H4 (cell line): ENCODE measurements at regions not wholly inside any gene's neighbourhood (a gene's known extent, or its start where the extent isn't known, plus 50 kb on each side); places are given as distances from the start of the nearest gene placed in this dataset.
"Not testable (repeated sequence)": the region's sequence is repeated elsewhere in the genome, so short reads cannot be mapped to it uniquely, and the experiment has no call there.

Experiments used
- DNase-seq: peaks from one replicate; pipeline ENCODE4 v3.0.0-alpha.2; 2015; ENCODE audit warnings: low spot score

DNA sequence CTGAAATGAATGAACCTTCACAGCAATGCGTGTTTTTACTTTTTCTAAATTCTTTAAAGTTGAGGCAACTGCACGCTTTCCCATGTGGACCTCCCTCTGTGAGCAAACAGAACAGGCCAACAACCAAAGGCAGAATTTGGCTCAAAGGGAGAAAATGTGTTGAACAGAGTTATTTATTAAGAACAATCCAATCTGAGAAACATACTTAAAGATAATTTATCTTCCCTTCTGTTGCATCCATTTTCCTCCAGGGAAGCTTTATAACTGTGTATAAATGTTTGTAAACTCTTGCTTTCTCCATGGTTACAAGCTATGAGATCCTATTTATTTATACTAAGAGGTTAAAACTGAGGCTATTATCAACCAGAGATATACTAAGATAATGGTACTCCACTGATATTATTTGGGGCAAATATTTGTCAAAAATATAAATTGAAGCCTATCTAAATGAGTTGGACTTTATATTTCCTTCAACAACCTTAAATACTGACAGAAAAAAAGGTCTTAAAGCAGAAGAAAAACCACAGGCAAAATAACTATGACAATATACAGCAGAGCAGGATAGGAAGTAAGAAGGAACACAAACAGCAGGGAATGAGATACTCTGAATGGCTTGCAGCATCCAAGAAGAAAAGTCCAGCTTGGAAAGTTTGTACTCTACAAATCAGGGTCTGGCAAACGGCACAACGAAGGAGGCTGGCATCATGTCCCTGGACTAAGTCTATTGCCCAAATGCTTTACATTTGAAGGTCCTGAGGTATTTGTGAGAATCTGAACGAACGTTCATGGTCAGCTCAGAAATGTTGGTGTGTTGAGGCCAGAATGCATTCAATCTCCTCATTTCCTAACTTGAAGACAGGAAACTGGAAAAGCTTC is 663.2 kb upstream of the INTU start:
- DNase-seq, result no peak

DNA sequence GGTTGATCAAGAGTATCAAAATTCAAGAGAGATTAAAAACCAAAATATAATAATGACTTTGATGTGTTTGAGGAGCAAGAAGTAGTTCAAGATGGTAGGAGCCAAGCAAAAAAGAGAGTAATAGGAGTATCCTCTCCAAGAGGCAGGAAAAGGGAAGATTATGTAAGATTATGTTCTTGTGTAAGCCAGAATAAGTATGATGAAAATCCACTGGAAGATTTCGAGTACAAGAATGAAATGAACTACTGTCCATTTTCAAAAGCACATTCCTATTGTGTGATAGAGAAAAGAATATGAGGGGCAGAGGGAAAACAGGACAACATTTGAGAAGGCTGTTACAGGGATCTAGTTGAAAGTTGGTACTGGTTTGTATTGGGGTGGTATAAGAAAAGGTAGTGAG is 659.6 kb upstream of the INTU start:
- no peak for DNase-seq

DNA sequence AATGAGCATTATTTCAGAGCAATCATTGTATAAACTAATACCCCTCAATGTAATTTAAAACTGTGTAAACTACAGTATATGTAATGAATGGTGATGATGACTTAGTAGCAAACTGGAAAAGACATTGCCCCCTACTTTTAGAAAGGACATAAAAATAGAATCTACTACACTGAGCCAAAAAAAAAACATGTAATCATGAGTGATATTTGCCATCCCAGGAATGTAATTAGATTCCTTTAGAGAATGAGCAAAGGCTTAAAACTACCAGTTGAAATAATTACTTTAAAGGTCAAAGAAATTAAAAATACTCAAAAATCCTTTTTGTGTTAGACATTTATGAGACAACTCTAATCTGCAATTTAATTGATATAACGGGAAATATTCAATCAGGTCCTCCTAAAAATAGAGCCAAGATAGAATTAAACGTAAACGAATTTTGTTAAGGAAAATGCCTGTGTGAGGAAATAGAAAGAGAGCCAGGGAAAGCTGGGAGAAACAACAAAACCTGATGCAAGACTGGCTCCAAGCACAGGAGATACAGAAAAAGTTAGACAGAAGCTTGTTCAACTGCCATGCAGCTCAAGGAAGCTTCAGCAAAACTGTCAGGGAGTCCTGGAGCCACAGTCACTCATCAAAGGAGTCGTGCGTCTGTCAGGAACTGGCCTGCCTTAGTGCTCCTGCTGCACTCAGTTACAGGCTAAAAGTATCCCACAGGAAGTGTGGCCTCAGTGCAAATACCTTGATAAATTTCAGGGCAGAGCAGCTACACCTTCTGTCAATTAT is 655.7 kb upstream of the INTU start:
- no peak for DNase-seq

DNA sequence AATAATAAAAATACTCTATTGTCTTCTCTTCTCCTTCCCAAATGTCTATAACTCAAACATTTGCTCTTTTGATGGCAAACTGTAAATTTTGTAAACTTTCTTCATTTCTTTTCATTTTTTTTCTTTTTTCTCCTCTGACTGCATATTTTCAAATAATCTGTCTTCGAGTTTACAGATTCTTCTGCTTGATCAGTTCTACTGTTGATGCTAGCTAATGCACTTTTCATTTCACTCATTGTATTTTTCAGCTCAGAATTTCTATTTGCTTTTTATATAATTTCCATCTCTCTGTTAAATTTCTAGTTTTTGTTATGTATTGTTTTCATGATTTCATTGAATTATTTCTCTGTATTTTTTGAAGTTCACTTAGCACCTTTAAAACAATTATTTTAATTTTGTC is 646.8 kb upstream of the INTU start:
- DNase-seq, result no peak

DNA sequence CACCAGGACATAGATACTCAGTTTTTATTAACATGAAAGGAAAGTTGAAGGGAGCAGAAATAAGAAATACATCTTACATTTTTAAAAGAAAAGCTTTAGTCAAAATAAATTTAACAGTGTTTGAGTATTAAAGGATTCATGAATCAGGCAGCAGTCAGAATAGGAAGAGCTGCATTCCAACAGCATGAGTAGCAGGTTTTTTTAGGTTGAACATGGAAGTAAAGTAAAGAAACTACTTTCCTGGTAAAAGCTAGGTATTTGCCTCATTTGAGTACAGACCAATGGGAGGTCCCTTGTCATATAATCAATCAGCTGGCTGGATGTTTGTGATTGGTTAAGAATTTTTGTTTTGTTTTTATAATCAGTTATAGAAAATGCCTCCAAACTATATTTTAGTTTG is 645.9 kb upstream of the INTU start:
- DNase-seq, result no peak

DNA sequence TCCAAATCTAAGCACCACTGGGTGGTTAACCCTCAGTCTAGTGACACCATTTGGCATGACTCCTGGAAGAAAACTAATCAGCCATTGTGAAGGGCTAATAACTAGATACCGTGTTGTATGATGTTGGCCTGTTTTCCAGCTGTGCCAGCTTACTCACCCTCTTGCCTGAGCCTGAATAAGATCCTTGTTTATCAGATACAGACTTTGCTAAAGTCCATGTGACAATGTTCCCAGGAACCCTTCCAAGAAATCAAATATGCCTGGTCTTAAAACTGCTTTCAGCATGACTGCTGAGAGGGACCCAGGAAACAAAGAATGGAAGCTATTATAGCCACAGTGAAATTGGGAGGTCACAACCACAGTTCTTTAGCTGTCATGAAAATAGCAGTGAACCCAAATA is 640.8 kb upstream of the INTU start:
- DNase-seq, result peak; percentile 62

DNA sequence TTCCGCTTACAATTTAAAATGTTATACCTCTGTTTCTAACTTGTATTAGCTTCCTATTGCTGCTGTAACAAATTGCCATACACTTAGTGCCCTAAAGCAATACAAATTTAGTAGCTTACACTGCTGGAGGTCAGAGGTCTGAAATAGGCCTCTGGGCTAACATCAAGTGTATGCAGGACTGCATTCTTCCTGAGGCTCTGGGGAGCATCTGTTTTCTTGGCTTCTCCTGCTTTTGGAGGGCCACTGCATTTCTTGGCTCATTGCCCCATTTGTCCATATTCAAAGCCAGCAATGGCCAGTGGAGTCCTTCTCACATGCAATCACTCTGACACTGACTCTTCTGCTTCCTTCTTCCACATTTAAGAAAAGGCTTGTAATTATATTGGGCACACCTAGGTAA is 639.8 kb upstream of the INTU start:
- DNase-seq, result no peak

DNA sequence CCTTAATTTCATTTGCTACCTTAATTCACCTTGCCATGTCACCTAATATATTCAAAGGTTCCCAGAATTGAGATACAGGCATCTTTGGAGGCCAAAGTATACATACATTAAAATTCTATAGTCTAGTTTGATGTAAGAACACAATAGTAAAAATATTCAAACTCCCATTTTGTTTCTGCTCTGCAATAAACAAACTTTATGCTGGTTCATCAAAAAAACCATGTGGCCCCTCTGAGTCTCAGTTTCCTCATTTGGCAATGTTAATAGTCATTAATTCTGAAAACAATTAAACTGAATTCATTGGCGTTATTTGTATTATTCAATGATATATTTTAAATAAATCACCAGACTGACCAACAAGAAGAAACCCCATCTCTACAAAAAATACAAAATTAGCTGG is 639.4 kb upstream of the INTU start:
- DNase-seq, result no peak

DNA sequence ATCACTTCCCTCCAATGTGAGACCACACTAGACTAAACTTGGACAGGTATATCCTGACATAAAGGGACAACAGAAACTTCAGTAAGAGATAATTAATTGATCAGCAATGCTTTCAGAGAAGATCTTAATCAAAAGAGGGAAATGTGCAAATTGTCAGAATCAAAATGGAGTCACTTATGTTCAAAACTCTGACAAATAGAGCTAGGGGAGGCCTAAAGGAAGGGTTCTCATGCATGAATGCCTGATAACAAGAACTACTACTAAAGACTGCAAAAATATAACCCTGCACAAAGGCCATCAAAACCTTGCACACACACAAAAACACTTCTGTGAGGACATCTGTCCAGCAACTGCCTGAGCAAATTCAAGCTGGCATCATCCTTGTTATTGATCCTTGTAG is 637.5 kb upstream of the INTU start:
- no peak for DNase-seq

DNA sequence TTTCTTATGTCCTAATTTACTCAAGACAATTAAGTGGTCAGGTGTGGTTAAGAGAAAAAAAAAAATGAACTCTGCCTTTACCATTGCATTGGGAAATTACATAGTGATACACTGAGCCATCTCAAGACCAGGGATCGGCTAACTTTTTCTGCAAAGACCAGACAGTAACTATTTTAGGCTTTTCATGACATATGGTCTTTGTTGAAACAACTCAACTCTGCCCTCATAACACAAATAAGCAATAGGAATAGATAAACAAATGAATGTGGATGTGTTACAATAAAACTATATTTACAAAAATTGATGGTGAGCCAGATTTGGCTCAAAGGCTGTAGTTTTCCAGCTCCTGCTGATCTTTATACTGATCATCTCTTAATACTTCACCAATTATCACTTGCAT is 632.6 kb upstream of the INTU start:
- DNase-seq, result no peak

DNA sequence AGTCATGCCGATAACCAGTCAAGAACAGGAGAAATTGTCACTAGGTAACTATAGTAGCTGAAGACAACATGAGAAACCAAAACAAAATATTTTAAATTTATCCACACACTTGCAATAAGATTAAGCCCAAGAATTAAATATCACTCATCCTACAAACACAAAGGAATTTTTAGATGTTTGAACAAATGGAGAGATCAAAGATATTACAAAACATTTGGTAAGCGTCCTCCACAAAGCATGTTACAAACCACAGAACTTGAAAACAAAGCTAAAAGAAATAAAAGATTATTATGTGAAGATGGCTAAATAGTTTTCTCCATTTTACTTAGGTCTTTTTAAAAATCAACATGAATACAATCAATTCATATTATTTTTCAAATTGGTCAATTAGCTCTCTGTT is 631.9 kb upstream of the INTU start:
- DNase-seq, result no peak

DNA sequence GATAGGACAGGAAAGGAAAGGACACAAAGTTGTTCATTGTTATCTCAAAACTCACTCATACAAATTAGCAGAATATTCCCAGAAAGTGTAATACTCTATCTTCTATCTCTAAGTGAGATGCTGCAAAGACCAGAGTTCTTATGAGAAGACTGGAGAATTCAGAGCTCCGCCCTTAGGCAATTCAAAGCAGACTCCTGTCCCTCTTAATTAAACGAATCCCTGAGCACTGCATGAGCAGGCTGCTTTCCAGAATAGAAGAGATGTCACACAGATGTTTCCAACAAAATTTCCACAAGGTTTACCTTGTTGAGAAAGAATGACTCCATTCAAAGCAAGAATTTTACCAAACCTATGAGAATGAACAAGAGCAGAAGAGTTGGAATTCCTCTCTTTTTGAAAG is 630.8 kb upstream of the INTU start:
- no peak for DNase-seq

DNA sequence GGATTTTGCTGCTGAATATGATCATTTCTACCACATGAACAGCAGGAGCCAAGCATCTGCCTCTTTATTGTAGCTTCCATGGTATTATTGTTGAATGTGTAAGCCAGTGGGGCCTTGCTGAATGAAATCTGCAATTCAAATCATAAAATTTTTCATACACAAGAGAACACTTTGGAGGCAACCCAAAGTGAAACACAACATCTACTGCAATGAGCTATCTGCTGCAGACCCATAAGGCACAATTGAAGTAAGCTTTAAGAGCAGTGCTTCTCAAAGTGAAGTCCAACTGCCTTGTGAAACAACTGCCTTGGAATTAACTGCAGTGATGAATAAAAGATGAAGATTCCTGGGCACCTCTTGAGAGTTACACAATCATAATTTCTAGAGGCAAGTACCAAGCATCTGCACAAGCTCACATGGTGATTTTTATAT is 626.3 kb upstream of the INTU start:
- no peak for DNase-seq

DNA sequence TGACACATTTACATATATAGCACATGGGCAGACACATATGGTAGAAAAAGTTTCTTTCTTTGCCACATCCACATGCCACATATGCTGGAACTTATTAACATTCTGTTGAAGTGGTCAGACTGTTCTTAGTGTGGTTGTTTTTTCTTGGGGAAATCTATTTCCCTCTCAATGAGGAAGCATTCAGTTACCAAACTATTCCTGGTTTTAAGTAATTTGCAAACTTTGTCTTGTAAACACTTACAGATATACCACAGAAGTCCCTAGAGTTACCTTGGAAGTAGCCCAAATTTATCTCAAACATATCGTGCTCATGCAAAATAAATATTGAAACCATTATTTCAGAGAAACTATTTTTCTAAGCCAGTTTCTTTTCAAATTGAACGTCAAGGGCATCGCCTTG is 625.5 kb upstream of the INTU start:
- DNase-seq, result no peak

DNA sequence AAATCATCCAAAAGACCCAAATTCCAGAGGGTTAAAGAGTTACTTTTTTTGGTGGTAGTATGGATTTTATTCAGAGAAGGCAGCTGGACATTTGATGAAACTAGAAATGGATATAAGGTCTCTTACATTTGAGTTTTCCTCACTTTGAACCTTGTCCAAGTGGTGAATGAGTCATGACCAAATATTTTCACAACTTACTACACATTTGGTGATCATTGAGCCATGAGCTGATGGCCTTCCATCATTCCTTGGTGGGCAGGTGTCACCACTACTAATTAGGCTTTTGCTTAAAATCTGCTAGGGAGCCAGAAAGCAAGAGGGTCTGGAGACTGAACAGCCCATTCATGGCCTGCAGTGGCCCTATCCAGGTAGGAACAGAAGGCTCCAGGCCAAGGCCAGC is 620.2 kb upstream of the INTU start:
- DNase-seq, result no peak

DNA sequence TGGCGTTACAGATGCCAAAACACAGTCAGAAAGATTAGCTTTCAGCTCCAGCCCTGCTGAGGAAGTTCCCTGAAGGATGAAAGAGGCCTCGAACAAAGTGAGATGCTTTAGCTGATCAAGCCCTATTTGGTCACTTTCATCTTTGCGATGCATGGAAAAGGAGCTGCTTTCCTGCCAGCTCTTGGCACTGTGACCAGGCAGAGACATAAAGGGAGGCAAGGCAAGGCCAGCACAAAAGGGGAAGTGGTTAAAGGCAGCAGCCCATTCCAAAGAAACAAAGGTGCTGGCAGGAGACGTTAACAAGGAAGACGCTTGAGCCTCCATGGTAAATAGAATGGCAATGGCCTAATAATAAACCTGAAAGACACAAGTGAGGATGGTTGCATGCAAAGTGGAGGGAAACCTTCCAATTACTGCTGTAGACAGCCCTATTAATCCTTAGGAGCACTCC is 617.1 kb upstream of the INTU start:
- no peak for DNase-seq

DNA sequence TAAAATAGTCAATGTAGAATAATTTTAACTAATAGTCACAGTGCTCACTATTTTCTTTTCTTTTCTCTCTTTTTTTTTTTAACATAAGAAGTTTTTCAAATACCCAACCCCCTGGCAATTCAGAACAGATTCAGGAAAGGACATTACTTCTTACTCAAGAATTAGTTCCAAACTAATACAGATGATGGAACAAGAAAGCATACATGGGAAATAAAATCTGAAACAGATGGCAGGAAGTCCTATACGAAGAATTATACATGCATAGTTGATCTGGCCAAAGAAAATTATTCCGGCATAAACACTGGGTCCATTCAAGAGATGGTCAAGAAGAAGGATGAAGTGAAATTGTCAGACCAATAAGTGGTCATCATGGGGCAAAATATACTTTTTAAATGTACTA is 614.4 kb upstream of the INTU start:
- DNase-seq, result no peak

DNA sequence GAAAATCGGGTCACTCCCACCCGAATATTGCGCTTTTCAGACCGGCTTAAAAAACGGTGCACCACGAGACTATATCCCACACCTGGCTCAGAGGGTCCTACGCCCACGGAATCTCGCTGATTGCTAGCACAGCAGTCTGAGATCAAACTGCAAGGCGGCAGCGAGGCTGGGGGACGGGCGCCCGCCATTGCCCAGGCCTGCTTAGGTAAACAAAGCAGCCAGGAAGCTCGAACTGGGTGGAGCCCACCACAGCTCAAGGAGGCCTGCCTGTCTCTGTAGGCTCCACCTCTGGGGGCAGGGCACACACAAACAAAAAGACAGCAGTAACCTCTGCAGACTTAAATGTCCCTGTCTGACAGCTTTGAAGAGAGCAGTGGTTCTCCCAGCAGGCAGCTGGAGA is 611.9 kb upstream of the INTU start:
- DNase-seq, result not testable (repeated sequence)

DNA sequence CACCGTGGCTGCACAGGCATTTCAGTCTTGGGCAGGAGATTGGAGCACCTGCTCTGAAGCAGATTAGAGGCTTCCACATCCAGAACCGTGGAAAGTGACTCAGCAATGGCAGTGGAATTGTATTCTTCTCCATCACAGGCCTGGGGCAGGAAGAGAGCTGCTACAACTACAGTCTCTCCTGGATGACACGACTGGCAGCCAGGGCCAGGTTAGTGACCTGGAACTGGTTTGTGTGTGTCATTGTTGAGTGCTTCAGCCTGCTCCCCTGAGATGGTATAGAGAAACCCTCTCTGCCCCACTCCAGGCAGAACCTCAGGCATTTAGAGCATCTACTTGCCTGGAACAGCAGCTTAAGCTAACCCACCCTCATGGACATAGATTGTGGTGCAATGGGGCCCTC is 596.5 kb upstream of the INTU start:
- DNase-seq, result no peak

DNA sequence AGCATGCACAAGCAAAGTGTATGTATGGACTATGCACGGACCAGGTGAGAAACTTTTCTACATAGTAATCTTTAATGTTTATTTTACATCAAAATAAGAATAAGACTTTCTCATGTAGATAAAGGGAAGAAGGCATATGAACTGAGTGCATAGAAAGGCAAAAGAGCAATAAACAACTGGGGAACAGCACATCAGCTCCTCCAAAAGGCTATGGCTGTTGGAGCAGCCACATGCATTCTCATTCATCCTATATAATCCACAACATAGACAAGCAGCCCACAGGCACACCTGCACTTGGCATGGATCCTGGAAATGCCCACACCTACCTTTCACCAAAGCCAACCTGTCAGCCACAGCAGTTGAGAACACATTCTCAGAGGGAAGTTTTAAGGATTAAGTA is 586.9 kb upstream of the INTU start:
- DNase-seq, result no peak

DNA sequence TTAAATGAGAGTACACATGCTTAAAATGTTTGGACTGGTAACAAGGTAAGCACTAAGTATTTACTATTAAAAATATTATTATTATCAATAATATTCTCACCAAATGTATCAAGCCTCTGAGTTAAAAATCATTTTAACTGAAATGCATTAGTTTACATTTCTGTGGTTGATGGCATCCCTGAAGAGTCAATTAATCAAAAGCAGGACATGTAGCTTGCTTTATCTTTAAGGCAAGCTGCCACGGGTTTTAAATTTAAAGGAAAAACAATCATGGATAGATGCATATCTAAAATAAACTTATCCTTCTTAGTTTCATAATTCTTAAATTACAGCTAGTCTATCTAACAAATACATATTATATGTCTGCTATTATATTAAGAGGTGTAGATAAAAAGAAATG is 584.8 kb upstream of the INTU start:
- DNase-seq, result no peak

DNA sequence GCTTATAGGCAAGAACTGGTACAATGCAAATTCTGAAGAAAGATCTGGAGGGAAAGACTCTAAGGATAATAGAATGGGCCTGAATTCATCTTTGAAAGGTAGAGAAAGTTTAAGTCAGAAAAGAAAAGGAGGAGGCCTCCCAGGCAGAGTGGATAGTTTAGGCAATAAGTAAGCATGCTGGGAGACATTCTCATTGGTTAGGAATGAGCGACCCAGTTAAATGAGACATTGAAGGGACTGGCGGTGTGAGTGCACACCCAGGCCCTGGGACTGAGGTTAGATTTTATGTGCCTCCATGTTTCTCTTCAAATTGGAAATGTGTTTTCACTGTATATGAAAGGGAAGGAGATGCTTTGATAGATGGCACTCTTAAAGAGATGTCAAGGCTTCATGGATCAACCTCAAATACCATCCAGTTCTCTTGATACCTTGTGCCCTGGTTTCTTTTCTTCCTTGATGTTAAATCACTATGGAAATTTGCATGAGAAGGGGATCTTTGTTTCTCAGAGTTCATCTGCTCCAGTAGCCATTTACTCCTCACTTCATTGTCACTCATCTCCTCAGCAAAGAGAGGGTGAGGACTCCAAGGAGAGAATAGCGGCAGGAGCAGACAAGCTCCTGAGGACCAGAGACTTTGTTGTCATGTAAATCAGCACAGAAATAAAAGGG is 584.2 kb upstream of the INTU start:
- DNase-seq, result no peak

DNA sequence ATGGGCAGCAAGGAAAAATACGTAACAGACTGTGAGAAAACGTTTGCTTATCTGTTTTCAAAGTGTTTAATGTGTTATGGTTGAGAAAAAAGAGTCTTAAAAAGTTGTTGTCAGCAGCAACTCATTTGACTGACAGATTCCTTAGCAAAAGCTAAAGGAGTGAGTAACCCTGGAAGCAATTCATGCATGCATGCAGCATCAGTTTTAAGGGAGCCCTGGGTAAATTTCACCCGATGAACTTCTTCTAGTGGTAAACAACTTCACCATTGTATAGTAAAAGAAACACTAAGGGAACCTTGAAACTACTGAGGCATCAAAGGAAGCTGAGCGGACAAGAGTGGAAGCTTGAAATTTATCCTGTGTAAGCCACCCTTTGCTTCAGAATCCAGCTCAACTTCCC is 583.2 kb upstream of the INTU start:
- DNase-seq, result no peak
